Activated T-cell treated with anti-CD3 and anti-CD28 coated beads, Interleukin-2, amount 50 U/mL, for 48 hours (primary cell): ENCODE measurements at regions not wholly inside any gene's neighbourhood (a gene's known extent, or its start where the extent isn't known, plus 50 kb on each side); places are given as distances from the start of the nearest gene placed in this dataset.
"Not testable (repeated sequence)": the region's sequence is repeated elsewhere in the genome, so short reads cannot be mapped to it uniquely, and the experiment has no call there.

ENCODE experiments used
- DNase-seq, 2 experiments: peaks; one replicate each; pipeline ENCODE4 v3.0.0-alpha.2; 2020

- DNase-seq = no peak
Measured at GRCh38 chr5:173493846-173494245, 122.6 kb downstream of the BOD1 start.

- no peak for DNase-seq
Measured at GRCh38 chr5:173493040-173493439, 123.4 kb downstream of the BOD1 start.

- DNase-seq = no peak
Measured at GRCh38 chr5:173490681-173491080, 125.8 kb downstream of the BOD1 start.

DNA sequence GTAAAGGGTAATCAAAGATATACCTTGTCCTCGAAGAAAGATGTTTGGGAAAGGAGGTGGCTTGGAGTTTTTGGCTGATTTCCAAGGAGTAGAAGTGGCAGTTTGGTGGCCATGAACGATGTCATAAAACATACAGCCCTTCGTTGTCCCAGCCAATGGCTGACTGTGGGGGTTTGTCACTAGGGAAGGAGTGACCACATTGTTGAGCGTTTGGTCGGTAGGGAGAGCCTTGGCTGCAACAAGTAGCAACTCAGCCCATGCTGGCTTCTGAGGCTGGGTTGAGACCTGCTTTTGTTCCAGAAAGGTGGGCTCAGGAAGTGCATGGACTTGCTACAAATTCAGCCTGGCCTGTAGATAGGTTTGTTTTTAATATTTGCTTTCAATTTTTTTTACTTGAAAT lies 128.3 kb downstream of the BOD1 start:
- no peak for DNase-seq

DNA sequence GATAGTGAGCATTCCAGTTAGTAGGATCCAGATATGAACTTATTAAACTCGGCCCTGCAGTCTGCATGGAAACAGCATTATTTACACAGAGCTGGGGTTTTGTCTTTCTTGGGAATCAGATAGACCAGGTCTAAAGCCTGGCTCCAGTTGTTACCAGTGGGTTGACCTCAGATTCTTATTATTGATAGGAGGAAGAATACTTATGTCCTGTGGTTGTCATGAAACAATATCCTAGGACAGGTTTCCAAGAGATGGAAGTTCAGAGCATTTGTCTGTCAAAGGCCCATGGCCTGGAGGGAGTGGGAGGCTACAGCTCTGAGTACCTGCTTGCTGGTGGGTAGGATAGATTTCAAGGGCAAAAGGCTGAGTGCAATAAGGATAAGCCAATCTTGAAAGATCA lies 129.2 kb downstream of the BOD1 start:
- DNase-seq = no peak

GRCh38 chr5:173486355-173487225 lies 129.9 kb downstream of the BOD1 start:
- no peak for DNase-seq

GRCh38 chr5:173484569-173484968 lies 131.9 kb downstream of the BOD1 start:
- no peak for DNase-seq

GRCh38 chr5:173483599-173483998 lies 132.9 kb downstream of the BOD1 start:
- DNase-seq = not testable (repeated sequence)

DNA sequence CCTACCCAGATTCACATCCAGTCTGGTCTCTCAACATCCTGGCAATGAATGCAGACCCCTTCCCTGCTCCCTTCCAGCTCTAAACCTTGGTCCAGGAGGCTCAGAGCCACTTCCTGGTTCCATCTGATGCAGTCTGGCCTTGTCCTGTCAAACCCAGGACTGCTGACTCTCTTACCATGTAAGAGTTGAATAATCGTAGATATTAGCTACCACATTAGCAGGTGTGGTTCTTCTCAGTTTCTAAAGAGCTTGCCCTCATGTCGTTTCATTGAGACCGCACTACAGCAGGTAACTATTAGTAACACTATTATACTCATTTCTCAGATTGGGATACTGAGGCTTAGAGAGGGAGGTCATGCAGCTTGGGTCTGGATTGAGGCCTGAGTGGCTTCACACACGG lies 133.3 kb downstream of the BOD1 start:
- no peak for DNase-seq

- DNase-seq = no peak
Measured at GRCh38 chr5:173481821-173482220, 134.6 kb downstream of the BOD1 start.

DNA sequence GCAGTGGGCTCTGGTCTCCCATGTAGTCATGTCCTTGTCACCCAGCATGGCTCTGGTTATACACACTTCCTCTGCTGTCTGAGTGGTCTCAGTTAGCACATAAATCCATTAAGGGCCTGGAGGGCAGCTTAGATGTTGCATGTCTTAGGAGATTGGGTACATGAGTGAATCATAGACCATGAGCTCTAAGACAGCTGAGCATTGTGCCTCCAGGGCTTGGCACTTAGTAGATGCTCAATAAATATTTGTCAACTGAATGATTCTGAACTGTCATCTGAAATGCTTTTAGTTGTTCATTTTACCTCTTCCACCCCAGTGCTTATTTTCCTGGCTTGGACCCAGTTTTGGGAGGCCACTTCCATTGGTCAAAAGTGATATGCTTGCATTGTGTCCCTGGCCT lies 135.6 kb downstream of the BOD1 start:
- no peak for DNase-seq

- DNase-seq = no peak
Measured at GRCh38 chr5:173479711-173480110, 136.7 kb downstream of the BOD1 start.

- no peak for DNase-seq
Measured at GRCh38 chr5:173477345-173478040, 139.0 kb downstream of the BOD1 start.

DNA sequence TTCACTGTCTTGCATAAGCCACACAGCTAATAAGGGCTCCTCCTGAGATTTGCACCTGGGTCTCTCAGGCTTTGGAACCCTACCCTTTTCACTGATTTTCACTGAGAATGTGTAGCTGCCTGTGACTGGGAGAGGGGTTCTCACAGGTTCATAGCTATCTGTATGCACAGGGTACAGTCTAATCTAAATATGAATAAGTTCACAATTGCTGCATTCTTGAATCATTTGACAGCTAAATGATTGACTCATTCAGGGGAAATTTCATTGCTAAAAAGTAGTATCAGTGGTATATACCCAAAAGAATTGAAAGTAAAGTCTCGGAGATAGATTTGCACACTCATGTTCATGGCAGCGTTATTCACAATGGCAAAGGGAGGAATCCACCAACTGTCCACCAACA lies 140.7 kb downstream of the BOD1 start:
- DNase-seq = no peak

DNA sequence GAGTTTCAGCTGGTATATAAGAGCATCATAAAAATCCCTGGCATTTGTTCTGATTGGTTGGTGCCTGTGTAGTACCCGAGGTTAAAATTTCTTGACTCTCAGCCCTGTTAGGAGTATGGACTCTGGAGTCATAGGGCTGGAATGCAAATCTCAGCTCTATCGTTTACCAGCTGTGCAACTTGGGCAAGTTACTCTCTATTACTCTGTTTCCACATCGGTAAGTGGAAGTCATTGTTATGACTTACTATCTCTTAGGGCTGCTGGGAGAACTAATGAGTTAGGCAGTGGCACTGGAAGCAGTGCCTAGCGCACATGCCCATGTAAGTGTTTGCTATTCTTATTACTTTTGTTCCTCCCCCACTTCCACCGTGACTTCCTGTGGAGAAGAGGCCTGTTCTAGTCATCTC lies 141.6 kb downstream of the BOD1 start:
- DNase-seq = no peak

GRCh38 chr5:173473288-173473687 lies 143.2 kb downstream of the BOD1 start:
- no peak for DNase-seq

- no peak for DNase-seq
Measured at GRCh38 chr5:173472784-173473278, 143.6 kb downstream of the BOD1 start.

- no peak for DNase-seq
Measured at GRCh38 chr5:173472164-173472563, 143.9 kb upstream of the STC2 start.

GRCh38 chr5:173468821-173469251 lies 140.6 kb upstream of the STC2 start:
- no peak for DNase-seq

DNA sequence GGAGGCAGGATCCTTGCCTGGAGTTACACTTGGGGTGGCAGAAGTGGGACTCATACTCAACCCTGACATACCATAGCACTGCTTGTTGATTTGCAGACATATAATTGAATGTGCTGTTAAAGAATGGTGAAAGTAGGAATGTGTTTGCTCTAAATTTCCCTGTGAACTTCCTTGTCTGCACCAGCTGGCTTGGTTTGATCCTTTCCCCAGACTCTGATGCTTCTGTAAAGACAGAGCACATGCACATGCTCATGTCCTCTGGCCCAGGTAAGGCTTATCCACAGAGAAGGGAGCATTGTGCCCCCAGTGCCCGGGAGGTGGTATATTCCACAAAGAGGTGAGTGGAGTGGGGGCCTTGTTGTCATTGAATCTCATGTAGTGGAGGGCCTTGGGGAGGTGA lies 138.0 kb upstream of the STC2 start:
- no peak for DNase-seq

DNA sequence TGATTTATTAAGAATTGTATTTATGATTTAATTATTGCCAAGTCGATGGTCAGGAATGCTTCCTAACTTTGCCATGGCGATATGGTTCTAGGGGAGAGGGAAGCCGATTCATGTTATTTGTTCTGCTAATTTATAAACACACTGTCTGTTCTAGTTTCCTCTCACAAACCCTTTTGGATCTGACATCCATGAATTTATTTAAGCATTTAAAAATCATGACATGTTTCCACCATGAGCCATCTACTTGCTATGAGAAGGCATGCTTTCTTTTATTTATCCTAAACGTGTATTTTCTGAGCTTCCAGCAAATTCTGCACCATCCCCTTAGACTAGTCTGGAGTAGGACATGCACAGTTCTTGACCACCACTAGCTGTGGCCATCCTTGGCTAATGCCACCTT lies 136.6 kb upstream of the STC2 start:
- no peak for DNase-seq

- DNase-seq = no peak
Measured at GRCh38 chr5:173463207-173463606, 135.0 kb upstream of the STC2 start.

DNA sequence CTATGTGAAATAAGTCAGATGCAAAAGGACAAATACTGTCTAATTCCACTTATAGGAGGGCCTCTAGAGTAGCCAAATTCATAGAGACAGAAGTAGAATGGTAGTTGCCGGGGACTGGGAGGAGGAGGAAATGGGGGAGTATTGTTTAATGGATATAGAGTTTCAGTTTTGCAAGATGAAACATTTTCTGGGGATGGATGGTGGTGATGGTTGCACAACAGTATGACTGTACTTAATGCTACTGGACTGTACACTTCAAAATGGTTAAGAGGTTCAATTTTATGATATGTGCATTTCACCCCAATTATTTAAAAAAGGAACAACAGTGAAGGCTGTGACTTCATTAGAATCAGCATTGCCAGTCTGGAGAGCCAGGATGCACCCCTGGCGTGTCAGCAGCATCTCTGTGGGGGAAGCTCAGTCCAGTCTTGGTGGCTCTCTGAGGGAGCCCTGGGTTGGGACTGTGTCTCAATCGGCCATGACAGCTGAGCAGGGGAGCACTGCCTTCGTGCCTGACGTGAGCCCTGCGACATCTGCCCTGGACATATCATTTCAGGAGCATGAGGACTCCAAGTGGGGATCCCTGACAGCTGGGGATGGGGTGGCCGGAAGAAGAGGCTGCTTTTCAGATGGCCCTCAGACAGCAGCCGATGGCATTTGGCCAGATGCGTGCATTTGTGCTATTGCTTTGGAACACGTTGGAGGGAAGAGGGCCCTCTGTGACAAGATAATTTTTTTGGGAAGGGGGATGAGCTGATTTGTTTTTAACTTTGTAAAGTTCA lies 130.8 kb upstream of the STC2 start:
- DNase-seq = no peak
